MM.1S (cell line): ENCODE measurements at regions not wholly inside any gene's neighbourhood (a gene's known extent, or its start where the extent isn't known, plus 50 kb on each side); places are given as distances from the start of the nearest gene placed in this dataset.
"Not testable (repeated sequence)": the region's sequence is repeated elsewhere in the genome, so short reads cannot be mapped to it uniquely, and the experiment has no call there.

Source experiments
- CTCF ChIP-seq: fragments of 300-600 bp; sonication (generic); IDR thresholded peaks from 2 replicates; pipeline ENCODE4 v1.5.1; 2016; ENCODE audit warnings: antibody characterized with exemption, low read length, mixed read lengths
- EZH2 ChIP-seq: fragments of 300-600 bp; sonication (generic); optimal IDR thresholded peaks from 2 replicates; pipeline ENCODE3; 2017; ENCODE audit warnings: low read depth, mild to moderate bottlenecking, antibody characterized with exemption, low read length, mixed read lengths

GRCh38 chr15:92739246-92739645 lies 83.7 kb upstream of the FAM174B start:
- not testable (repeated sequence) for TF ChIP-seq EZH2, CTCF
